H1 (cell line): ENCODE measurements at regions not wholly inside any gene's neighbourhood (a gene's known extent, or its start where the extent isn't known, plus 50 kb on each side); places are given as distances from the start of the nearest gene placed in this dataset.

Source experiments
- BRCA1 ChIP-seq: IDR thresholded peaks from 2 replicates; pipeline ENCODE4 v1.6.1; 2012; ENCODE audit warnings: low read depth, low read length, improper control_type of control experiment
- EP300 ChIP-seq, 2 experiments: IDR thresholded peaks; 1 replicate in 1 of 2; 2 replicates in 1 of 2; pipeline ENCODE4 v1.6.1; 2011 to 2012; ENCODE audit warnings: low read depth in 2 of 2, low read length in 2 of 2, mild to moderate bottlenecking in 2 of 2, borderline replicate concordance in 1 of 2, inconsistent platforms in 1 of 2, moderate library complexity in 1 of 2
- POLR2A ChIP-seq, 2 experiments: IDR thresholded peaks; 1 replicate in 1 of 2; 2 replicates in 1 of 2; pipeline ENCODE4 v1.6.1; 2011; ENCODE audit warnings: low read depth in 2 of 2, low read length in 2 of 2, mild to moderate bottlenecking in 2 of 2; ENCODE audit errors: control extremely low read depth in 1 of 2
- POLR2AphosphoS5 ChIP-seq: IDR thresholded peaks from 2 replicates; pipeline ENCODE4 v1.6.1; 2011; ENCODE audit warnings: low read depth, low read length
- TF ChIP-seq, protein P1 (sequence below): fragments of 300-600 bp; sonication (generic); IDR thresholded peaks from 2 replicates; pipeline ENCODE4 v1.7.1; 2012; ENCODE audit warnings: low read length, moderate library complexity, mild to moderate bottlenecking, inconsistent platforms; ENCODE audit not compliant: insufficient replicate concordance

DNA sequence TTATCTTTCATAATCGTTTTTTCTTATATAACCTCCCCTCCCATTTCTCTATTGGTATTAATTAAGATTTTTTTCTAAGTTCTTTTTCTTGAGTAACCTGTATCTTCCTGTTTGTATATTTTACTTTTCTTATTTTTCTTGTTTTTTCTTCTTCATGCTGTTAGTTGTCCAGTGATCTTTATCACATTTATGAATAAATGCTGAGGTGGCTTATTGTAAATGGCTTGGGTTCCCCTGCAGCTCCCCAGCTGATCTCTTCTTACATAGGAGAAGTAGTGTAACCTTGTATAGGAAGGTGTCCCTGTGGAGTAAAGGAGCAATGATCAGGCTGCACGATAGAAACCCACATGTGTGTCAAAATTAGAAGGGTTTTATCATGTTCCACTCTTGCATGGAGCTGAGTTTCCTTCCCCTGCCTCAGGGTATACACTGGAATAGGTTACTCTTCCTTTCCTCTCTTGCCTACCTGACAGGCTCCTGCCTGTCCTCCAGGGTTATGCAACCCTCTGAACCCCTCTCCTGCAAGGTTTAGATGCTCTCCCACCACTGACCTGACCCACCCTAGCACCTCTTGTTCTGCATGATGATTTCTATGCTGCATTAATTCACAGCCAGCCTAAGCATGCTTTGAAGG, 334.8 kb upstream of the RGS6 start (continued):
- TF ChIP-seq BRCA1: no peak
- TF ChIP-seq POLR2AphosphoS5: no peak
- no peak for TF ChIP-seq EP300 (IDR thresholded peaks at IDR 0.05; ENCODE audit: borderline replicate concordance in 1 of 2, low read depth in 2 of 2, low read length in 2 of 2)
- TF ChIP-seq, protein P1, sequence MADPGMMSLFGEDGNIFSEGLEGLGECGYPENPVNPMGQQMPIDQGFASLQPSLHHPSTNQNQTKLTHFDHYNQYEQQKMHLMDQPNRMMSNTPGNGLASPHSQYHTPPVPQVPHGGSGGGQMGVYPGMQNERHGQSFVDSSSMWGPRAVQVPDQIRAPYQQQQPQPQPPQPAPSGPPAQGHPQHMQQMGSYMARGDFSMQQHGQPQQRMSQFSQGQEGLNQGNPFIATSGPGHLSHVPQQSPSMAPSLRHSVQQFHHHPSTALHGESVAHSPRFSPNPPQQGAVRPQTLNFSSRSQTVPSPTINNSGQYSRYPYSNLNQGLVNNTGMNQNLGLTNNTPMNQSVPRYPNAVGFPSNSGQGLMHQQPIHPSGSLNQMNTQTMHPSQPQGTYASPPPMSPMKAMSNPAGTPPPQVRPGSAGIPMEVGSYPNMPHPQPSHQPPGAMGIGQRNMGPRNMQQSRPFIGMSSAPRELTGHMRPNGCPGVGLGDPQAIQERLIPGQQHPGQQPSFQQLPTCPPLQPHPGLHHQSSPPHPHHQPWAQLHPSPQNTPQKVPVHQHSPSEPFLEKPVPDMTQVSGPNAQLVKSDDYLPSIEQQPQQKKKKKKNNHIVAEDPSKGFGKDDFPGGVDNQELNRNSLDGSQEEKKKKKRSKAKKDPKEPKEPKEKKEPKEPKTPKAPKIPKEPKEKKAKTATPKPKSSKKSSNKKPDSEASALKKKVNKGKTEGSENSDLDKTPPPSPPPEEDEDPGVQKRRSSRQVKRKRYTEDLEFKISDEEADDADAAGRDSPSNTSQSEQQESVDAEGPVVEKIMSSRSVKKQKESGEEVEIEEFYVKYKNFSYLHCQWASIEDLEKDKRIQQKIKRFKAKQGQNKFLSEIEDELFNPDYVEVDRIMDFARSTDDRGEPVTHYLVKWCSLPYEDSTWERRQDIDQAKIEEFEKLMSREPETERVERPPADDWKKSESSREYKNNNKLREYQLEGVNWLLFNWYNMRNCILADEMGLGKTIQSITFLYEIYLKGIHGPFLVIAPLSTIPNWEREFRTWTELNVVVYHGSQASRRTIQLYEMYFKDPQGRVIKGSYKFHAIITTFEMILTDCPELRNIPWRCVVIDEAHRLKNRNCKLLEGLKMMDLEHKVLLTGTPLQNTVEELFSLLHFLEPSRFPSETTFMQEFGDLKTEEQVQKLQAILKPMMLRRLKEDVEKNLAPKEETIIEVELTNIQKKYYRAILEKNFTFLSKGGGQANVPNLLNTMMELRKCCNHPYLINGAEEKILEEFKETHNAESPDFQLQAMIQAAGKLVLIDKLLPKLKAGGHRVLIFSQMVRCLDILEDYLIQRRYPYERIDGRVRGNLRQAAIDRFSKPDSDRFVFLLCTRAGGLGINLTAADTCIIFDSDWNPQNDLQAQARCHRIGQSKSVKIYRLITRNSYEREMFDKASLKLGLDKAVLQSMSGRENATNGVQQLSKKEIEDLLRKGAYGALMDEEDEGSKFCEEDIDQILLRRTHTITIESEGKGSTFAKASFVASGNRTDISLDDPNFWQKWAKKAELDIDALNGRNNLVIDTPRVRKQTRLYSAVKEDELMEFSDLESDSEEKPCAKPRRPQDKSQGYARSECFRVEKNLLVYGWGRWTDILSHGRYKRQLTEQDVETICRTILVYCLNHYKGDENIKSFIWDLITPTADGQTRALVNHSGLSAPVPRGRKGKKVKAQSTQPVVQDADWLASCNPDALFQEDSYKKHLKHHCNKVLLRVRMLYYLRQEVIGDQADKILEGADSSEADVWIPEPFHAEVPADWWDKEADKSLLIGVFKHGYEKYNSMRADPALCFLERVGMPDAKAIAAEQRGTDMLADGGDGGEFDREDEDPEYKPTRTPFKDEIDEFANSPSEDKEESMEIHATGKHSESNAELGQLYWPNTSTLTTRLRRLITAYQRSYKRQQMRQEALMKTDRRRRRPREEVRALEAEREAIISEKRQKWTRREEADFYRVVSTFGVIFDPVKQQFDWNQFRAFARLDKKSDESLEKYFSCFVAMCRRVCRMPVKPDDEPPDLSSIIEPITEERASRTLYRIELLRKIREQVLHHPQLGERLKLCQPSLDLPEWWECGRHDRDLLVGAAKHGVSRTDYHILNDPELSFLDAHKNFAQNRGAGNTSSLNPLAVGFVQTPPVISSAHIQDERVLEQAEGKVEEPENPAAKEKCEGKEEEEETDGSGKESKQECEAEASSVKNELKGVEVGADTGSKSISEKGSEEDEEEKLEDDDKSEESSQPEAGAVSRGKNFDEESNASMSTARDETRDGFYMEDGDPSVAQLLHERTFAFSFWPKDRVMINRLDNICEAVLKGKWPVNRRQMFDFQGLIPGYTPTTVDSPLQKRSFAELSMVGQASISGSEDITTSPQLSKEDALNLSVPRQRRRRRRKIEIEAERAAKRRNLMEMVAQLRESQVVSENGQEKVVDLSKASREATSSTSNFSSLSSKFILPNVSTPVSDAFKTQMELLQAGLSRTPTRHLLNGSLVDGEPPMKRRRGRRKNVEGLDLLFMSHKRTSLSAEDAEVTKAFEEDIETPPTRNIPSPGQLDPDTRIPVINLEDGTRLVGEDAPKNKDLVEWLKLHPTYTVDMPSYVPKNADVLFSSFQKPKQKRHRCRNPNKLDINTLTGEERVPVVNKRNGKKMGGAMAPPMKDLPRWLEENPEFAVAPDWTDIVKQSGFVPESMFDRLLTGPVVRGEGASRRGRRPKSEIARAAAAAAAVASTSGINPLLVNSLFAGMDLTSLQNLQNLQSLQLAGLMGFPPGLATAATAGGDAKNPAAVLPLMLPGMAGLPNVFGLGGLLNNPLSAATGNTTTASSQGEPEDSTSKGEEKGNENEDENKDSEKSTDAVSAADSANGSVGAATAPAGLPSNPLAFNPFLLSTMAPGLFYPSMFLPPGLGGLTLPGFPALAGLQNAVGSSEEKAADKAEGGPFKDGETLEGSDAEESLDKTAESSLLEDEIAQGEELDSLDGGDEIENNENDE: no peak
- no peak for TF ChIP-seq POLR2A (IDR thresholded peaks at IDR 0.05; ENCODE audit: control extremely low read depth in 1 of 2, low read depth in 2 of 2, low read length in 2 of 2)
- TF ChIP-seq, all 59 proteins: peak for 0
